ENCODE measurements at regions not wholly inside any gene's neighbourhood (a gene's known extent, or its start where the extent isn't known, plus 50 kb on each side); places are given as distances from the start of the nearest gene placed in this dataset.

DNA sequence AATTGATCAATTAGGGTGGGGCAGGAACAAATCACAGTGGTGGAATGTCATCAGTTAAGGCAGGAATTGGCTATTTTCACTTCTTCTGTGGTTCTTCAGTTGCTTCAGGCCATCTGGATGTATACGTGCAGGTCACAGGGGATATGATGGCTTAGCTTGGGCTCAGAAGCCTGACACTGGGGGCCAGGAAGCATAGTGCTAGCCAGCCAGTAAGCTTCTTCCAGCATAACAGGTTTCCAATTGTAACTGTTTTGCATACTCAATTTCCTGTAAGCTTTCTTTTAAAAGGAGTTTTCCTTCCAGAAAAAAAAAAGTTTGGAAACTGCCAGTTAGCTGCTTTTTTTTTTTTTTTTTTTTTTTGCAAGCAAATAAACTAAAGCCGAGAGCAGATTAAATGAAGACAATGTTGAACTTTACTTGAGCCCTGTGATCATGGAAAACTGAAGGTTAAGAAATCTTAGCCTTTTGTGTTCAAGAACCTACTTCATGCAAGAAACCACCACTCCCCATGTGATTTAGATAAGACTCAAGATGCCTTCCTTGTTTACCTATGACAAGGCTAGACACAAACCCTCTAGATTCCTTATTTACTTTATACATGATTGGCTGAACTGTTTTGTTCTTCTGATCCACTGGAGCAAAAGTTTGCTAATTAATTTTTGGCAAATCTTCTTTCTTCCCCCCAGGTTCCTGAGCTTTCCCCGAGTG, 126.9 kb upstream of the LINC00305 start:
- DNase-seq = no peak

DNA sequence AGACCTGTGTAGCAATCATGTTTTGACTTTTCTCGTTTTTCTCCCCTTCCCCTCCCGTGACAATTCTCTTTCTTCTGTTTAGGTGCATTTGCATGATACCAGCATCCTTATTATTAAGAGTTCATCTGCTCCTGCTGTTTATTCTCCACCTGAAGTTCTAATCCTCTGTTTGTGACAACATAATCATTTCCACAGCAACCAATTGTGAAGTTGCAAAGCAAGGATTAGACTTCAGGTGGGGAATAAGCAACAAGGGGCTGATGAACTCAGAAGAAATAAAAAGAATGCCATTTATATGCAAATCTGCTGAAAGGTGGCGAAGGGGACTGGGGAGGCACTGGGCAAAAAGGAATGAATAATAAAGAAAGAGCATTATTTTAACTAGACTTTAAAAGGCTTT, 124.8 kb upstream of the LINC00305 start:
- no peak for DNase-seq

DNA sequence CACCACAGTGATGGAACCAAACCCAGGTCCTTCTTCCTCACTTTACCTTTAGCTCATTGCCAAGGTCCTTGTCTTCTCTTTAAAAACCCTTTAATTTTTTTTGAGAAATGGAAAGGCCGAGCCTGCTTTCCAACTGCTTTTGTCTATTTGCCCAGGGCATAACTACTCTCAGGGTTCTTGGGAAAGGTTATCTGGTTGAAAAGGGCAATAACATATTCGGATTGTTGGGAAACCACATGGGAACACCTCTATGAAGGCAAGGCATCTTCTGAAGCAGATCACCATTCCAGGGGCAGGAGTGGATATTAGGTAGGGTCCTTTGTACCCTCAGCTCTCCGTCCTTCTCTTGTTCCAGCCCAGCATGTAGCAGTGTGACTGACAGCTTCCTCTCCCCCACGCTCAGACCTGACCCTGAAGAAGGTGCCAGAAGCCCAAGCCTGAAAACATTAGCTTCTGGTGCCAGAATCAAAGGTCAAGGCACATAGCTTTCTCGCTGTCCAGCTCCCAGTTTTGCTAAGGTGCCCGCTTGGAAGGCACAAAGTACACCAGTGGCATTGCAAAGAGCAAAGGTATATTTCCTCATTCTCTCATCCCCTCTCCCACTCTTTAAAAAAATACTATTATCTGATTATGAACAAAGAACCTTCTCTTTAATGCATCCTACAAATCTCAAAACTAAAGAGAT, 123.2 kb upstream of the LINC00305 start:
- DNase-seq = no peak

- DNase-seq = no peak
Observed at GRCh38 chr18:64271246-64271645, 122.4 kb upstream of the LINC00305 start.

- DNase-seq = no peak
Observed at GRCh38 chr18:64270608-64271007, 121.7 kb upstream of the LINC00305 start.

- DNase-seq = no peak
Observed at GRCh38 chr18:64270121-64270520, 121.2 kb upstream of the LINC00305 start.

DNA sequence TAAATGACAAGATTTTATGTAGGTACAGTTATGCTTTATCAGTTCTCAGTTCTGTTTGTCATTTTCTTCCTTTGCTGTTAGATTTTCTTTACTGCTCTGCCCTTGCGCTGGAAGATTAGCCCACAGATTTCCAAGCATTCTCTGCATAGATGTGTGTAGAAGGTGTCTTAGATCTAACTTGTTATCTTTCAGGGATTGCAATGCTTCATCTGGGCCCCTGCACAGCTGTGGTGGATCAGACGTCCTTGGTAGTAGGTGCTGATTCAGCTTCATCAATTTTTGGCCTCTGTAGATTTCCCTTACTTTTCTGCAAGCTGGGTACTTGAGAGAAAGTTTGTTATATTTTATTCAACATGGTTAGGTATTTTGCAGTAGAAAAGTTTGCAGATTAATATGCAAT, 115.3 kb upstream of the LINC00305 start:
- DNase-seq = no peak

- no peak for DNase-seq
Observed at GRCh38 chr18:64260810-64261209, 111.9 kb upstream of the LINC00305 start.

GRCh38 chr18:64259871-64260270, 111.0 kb upstream of the LINC00305 start:
- DNase-seq = no peak

DNA sequence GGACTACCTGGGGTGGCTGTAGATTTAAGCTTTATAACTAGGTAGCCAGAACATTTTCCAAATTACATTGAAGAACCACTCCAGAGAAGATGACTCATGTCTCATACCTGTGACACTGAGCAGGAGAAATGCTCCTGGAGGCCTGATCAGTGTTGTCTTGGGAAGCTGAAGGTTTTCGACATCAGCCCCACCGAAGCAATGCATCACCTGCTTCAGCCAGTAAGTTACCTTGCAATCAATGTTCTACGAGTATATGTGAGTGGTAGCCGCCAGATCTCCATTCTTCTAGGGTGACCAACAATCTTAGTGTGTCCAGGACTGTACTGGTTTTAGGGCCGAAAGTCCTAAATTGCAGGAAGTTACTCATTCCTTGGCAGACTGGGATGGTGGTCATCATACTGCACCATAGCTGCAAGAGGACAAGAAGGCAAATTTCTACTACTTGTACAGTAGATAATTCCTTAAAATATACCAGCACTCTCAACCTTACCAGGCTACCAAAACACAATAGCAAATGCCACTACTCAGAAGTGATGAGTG, 109.3 kb upstream of the LINC00305 start:
- no peak for DNase-seq

GRCh38 chr18:64254399-64255093, 105.7 kb upstream of the LINC00305 start:
- DNase-seq = no peak

- DNase-seq = no peak
Observed at GRCh38 chr18:64253873-64254272, 105.0 kb upstream of the LINC00305 start.

GRCh38 chr18:64253222-64253621, 104.3 kb upstream of the LINC00305 start:
- DNase-seq = no peak

- DNase-seq = no peak
Observed at GRCh38 chr18:64248836-64249235, 99.9 kb upstream of the LINC00305 start.

DNA sequence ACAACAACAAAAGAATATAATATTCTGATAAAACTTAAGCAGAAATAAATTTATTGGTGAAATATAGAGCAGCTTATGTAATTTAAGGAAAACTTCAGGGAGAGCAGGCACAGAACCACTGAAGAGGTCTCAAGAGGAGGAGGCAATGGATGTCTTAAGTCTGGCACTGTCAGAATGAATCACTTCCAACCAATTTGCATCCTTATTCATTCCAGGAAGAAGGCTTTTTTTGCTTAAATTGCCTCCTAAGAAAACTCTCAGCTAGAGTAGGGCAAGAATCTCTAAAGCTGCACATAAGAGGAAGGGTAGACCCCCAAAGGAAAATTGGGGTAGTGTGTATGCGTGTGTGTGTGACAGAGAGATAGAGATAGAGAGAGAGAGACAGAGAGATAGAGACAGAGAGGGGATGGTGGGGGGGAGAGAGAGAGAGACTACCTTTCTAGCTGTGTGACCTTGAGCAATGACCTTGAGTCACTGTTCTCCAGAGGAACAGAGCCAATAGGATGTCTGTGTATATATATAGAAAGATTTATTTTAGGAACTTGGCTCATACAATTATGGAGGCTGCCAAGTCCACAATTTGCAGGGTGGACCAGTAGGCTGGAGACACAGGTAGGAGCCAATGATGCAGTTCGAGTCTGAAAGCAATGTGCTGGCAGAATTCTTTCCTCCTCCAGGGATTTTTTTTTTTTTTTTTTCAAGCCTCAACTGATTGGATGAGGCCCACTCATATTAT, 96.4 kb upstream of the LINC00305 start:
- no peak for DNase-seq

- no peak for DNase-seq
Observed at GRCh38 chr18:64244571-64244970, 95.7 kb upstream of the LINC00305 start.

DNA sequence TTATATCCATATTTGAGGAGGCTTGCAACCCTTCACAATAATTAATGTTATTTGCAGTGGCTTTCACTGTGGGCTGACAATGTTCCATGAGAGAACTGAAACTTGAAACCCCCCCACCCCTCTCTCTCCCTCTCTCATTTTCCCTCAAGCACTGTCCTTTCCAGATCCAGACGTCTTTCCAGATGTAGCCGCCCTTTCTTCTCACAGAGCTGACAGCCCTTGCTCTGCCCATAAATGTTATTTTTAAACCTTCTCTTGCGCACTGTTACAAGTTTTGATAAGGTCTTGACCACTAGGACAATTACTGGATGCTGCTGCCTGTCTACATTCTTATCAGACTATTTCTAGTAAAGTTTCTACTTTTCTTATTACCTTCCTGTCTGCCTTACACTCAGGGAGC, 91.4 kb upstream of the LINC00305 start:
- no peak for DNase-seq

DNA sequence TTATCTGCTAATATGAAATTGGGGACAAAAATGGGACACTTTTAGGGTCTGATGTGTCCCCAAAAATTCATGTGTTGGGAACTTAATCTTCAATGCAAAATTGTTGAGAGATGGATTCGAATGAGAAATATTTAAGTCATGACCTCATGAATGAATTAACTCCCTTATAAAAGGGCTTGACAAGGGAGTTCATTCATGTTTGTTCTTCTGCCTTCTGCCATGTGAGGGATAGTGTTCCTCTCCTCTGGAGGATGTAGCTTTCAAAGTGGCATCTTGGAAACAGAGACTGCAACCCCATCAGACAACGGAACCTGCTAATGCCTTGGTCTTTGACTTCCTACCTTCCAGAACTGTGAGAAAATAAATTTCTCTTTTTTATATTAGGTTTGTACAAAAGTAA, 89.2 kb upstream of the LINC00305 start:
- no peak for DNase-seq

DNA sequence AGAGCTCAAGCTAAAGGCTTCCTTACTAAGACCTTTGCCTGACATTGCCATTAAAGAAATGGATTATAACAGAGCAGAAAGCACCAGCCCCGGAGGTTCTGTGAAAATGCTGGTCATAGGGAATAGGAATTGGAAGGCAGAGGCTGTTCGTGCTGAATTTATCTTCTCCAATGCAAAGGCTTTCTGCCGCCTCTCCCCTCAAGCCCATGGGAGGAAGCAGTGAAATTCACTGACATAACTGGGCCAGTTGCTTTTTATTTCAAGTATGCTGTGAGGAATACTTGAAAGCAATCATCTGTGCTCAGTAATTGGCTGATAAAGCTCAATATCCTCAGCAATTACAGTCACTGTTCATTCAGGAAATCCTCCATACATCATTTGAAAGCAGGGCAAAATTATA, 85.4 kb upstream of the LINC00305 start:
- DNase-seq = no peak

DNA sequence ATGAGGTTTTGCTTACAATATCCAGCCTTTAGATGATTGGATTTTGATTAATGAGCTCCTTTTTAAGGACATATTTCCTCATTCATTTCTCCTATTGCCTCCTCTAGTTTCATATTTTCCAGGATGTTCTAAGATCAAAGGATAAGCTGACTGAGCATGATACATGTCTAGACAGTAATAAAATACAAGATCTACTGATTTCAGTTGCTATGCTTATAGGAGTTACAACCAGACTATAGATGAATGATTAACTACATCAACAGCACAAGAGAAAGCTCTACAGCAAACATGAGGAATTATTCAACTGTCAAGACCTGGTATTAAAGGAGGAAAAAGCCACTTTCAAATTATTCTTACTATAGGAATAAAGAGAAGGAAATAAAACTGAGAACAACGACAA, 85.0 kb upstream of the LINC00305 start:
- DNase-seq = no peak

GRCh38 chr18:64220941-64221340, 72.1 kb upstream of the LINC00305 start:
- no peak for DNase-seq

GRCh38 chr18:64219517-64219916, 70.6 kb upstream of the LINC00305 start:
- no peak for DNase-seq

GRCh38 chr18:64210401-64210949, 61.6 kb upstream of the LINC00305 start:
- DNase-seq = no peak
